GM19238 (cell line): ENCODE measurements at regions not wholly inside any gene's neighbourhood (a gene's known extent, or its start where the extent isn't known, plus 50 kb on each side); places are given as distances from the start of the nearest gene placed in this dataset.

Source experiments
- DNase-seq: peaks from one replicate; pipeline ENCODE4 v3.0.0; 2011; ENCODE audit warnings: low spot score; ENCODE audit not compliant: insufficient read length

DNA sequence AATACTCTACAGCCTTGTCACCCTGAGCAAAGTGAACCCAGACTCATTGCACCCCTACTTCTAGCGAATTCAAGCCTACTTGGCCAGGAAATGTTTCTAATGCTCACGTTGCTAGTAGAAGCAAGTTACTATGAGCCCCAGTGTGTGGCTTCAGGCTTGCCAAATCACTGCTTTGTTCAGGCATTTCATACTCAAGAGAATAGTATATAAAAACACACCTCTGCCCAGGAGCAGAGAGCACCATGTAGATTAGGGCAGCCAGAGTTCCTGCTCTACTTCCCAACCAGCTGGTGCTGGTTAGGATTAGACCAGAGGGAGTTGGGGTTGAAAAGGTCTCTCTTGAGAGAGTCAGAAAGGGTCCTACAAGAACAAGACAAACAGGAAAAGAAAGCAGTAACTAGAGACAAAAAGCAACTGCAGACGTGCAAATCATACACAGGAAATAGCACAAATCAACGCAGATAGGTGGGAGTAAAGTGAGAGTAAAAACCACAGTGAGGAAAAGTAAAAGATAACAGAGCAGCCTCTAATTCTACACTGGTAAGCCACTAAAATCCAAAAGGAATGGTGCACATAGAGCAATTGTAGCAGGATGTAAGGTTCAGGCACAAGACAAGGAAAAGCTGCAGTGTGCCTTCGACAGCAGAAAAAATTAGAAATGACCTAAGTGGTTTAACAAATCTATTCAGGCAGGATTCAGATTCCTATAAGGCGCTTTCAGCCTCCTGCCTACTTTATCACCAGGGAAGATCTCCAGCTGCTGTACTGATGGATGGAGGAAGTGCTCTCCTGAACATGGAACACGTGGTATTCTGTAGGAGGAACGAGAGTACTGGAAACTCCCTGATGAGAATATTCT lies 49.6 kb upstream of the KIF2A start:
- DNase-seq: no peak
